Sigmoid colon (tissue), 4 donors: ENCODE measurements at regions not wholly inside any gene's neighbourhood (a gene's known extent, or its start where the extent isn't known, plus 50 kb on each side); places are given as distances from the start of the nearest gene placed in this dataset.

ENCODE experiments used
- POLR2AphosphoS5 ChIP-seq, 4 donors: sonication (generic); formaldehyde crosslinking; IDR thresholded peaks; one replicate each; pipeline ENCODE4 v1.6.1; 2017; ENCODE audit warnings: antibody characterized with exemption in 4 of 4
- TF ChIP-seq, protein P1 (sequence below), 4 experiments: fragments of 450-650 bp in 3 of 4; fragments of 200-600 bp in 1 of 4; IDR thresholded peaks; one replicate each; pipeline ENCODE4 v1.5.1; 2016 to 2019; ENCODE audit warnings: antibody characterized with exemption in 4 of 4, mild to moderate bottlenecking in 3 of 4, moderate library complexity in 2 of 4

DNA sequence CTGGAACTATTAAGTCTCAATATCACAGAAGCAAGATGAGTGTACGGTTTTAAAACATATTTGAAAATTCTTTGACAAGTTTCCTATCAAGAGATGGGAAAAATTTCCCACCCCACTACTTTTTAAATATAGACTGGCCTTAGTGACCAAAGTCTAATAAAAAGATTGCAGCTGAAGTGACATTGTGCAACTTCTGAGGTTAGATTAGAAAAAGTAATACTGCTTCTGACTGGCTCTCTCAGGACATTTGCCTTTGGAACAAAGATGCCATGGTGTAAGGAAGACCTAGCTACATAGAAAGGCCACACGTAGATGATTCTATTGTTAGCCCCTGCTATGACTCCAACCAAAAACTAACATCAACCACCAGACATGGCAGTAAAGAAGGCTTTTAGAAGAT lies 138.7 kb upstream of the FAM47C start:
- TF ChIP-seq, protein P1, sequence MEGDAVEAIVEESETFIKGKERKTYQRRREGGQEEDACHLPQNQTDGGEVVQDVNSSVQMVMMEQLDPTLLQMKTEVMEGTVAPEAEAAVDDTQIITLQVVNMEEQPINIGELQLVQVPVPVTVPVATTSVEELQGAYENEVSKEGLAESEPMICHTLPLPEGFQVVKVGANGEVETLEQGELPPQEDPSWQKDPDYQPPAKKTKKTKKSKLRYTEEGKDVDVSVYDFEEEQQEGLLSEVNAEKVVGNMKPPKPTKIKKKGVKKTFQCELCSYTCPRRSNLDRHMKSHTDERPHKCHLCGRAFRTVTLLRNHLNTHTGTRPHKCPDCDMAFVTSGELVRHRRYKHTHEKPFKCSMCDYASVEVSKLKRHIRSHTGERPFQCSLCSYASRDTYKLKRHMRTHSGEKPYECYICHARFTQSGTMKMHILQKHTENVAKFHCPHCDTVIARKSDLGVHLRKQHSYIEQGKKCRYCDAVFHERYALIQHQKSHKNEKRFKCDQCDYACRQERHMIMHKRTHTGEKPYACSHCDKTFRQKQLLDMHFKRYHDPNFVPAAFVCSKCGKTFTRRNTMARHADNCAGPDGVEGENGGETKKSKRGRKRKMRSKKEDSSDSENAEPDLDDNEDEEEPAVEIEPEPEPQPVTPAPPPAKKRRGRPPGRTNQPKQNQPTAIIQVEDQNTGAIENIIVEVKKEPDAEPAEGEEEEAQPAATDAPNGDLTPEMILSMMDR (IDR thresholded peaks at IDR 0.05): no peak
- TF ChIP-seq POLR2AphosphoS5 (IDR thresholded peaks at IDR 0.05): no peak
